Neural progenitor cell (in vitro differentiated cells): ENCODE measurements at regions not wholly inside any gene's neighbourhood (a gene's known extent, or its start where the extent isn't known, plus 50 kb on each side); places are given as distances from the start of the nearest gene placed in this dataset.

ENCODE experiments used
- DNase-seq: peaks from one replicate; pipeline ENCODE4 v3.0.0-alpha.2; 2016; ENCODE audit warnings: low spot score
- H2AFZ ChIP-seq: fragments of 200-600 bp; sonication (generic); replicated peaks from 2 replicates; pipeline ENCODE4 v1.6.1; 2016; ENCODE audit warnings: antibody characterized with exemption
- H3F3A ChIP-seq: fragments of 200-600 bp; sonication (generic); 2 replicates; pipeline ENCODE4 v1.6.1; 2016; ENCODE audit warnings: antibody characterized with exemption, low read depth
- H3K27ac ChIP-seq: fragments of 200-600 bp; sonication (generic); 2 replicates; pipeline ENCODE4 v1.5.1; 2016; ENCODE audit warnings: mild to moderate bottlenecking
- H3K27me3 ChIP-seq: fragments of 200-600 bp; sonication (generic); 2 replicates; pipeline ENCODE4 v1.6.1; 2016; ENCODE audit warnings: mild to moderate bottlenecking, moderate library complexity
- H3K36me3 ChIP-seq: fragments of 200-600 bp; sonication (generic); 2 replicates; pipeline ENCODE4 v1.5.1; 2016
- H3K4me1 ChIP-seq: fragments of 200-600 bp; sonication (generic); 2 replicates; pipeline ENCODE4 v1.6.1; 2016; ENCODE audit warnings: mixed run types
- H3K4me2 ChIP-seq: fragments of 200-600 bp; sonication (generic); 2 replicates; pipeline ENCODE4 v1.6.1; 2016
- H3K4me3 ChIP-seq: fragments of 200-600 bp; sonication (generic); 2 replicates; pipeline ENCODE4 v1.5.1; 2016
- H3K79me2 ChIP-seq: fragments of 200-600 bp; sonication (generic); 2 replicates; pipeline ENCODE4 v1.6.1; 2016; ENCODE audit warnings: low read depth
- H3K9ac ChIP-seq: fragments of 200-600 bp; sonication (generic); 2 replicates; pipeline ENCODE4 v1.6.1; 2016
- H3K9me3 ChIP-seq: fragments of 200-600 bp; sonication (generic); 2 replicates; pipeline ENCODE4 v1.5.1; 2016; ENCODE audit warnings: low read depth
- H4K20me1 ChIP-seq: fragments of 200-600 bp; sonication (generic); 2 replicates; pipeline ENCODE4 v1.6.1; 2016; ENCODE audit warnings: low read depth
- H3K27ac Mint-ChIP-seq: 3 replicates; pipeline ENCODE4 v1.8.0; 2021; ENCODE audit warnings: mixed read lengths
- H3K27me3 Mint-ChIP-seq: 2 replicates; pipeline ENCODE4 v1.8.0; 2022; ENCODE audit warnings: low read depth, mild to moderate bottlenecking, inconsistent platforms, moderate library complexity, mixed read lengths; ENCODE audit not compliant: insufficient read depth
- H3K36me3 Mint-ChIP-seq: 3 replicates; pipeline ENCODE4 v1.8.0; 2021; ENCODE audit warnings: mixed read lengths
- H3K4me1 Mint-ChIP-seq: 3 replicates; pipeline ENCODE4 v1.8.0; 2021; ENCODE audit warnings: mixed read lengths
- H3K4me3 Mint-ChIP-seq: 3 replicates; pipeline ENCODE4 v1.8.0; 2021; ENCODE audit warnings: mild to moderate bottlenecking, moderate library complexity, mixed read lengths
- H3K9me3 Mint-ChIP-seq: 3 replicates; pipeline ENCODE4 v1.8.0; 2020; ENCODE audit warnings: mixed read lengths
- EZH2 ChIP-seq: fragments of 200-600 bp; sonication (generic); IDR thresholded peaks from 2 replicates; pipeline ENCODE4 v1.6.1; 2017; ENCODE audit warnings: antibody characterized with exemption, mild to moderate bottlenecking, moderate library complexity
- EZH2phosphoT487 ChIP-seq: fragments of 200-600 bp; sonication (generic); IDR thresholded peaks from 2 replicates; pipeline ENCODE4 v1.6.1; 2017; ENCODE audit warnings: antibody characterized with exemption
- TF ChIP-seq, protein P1 (sequence below): fragments of 200-600 bp; sonication (generic); IDR thresholded peaks from 2 replicates; pipeline ENCODE4 v1.5.1; 2017; ENCODE audit warnings: antibody characterized with exemption, mild to moderate bottlenecking

DNA sequence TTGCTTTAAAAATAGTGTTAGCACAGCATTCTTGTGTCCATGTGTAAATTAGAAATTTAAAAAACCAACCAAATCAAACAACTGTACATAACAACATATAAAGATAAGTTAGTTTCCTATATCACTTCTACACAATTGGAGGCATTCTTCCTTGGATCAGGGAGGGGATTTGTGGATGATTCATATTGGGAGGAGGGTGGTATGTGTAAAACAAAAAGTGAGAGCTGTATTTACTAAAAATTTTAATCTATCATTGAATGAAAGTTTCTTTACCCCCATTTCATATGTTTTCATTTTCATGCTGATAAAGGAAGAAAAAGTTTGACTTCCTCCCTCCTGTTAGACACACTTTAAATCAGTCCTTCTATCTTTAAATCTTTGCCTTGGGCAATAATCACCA, 325.0 kb downstream of the SATB1 start:
- H3K4me2 ChIP-seq = no peak overlapping the region
- Mint-ChIP-seq H3K36me3 (no peaks in the 10 kb centered on the region), H3K9me3 (peaks cover 6% of the 10 kb centered on the region), H3K27ac (no peak overlapping the region), H3K4me1 (no peaks in the 10 kb centered on the region), H3K4me3 (no peak overlapping the region), H3K27me3 (no peaks in the 10 kb centered on the region)
- H3K4me3 ChIP-seq = no peak overlapping the region
- no peaks in the 10 kb centered on the region for H3K27me3 ChIP-seq
- no peaks in the 10 kb centered on the region for H3K9me3 ChIP-seq
- no peak overlapping the region for H3K27ac ChIP-seq
- H3K4me1 ChIP-seq = no peaks in the 10 kb centered on the region
- no peaks in the 10 kb centered on the region for H4K20me1 ChIP-seq
- H2AFZ ChIP-seq = no peak overlapping the region
- no peaks in the 10 kb centered on the region for H3F3A ChIP-seq
- TF ChIP-seq, protein P1, sequence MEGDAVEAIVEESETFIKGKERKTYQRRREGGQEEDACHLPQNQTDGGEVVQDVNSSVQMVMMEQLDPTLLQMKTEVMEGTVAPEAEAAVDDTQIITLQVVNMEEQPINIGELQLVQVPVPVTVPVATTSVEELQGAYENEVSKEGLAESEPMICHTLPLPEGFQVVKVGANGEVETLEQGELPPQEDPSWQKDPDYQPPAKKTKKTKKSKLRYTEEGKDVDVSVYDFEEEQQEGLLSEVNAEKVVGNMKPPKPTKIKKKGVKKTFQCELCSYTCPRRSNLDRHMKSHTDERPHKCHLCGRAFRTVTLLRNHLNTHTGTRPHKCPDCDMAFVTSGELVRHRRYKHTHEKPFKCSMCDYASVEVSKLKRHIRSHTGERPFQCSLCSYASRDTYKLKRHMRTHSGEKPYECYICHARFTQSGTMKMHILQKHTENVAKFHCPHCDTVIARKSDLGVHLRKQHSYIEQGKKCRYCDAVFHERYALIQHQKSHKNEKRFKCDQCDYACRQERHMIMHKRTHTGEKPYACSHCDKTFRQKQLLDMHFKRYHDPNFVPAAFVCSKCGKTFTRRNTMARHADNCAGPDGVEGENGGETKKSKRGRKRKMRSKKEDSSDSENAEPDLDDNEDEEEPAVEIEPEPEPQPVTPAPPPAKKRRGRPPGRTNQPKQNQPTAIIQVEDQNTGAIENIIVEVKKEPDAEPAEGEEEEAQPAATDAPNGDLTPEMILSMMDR = no peak
- no peak for TF ChIP-seq EZH2
- TF ChIP-seq EZH2phosphoT487 = no peak
- H3K36me3 ChIP-seq = no peaks in the 10 kb centered on the region
- no peak for DNase-seq
- H3K9ac ChIP-seq = no peak overlapping the region
- H3K79me2 ChIP-seq = no peaks in the 10 kb centered on the region

- Histone ChIP-seq H3K27me3 (no peaks in the 10 kb centered on the region), H3K4me1 (no peaks in the 10 kb centered on the region), H3F3A (no peaks in the 10 kb centered on the region), H2AFZ (no peak overlapping the region), H3K9me3 (no peaks in the 10 kb centered on the region), H3K4me2 (no peak overlapping the region), H3K27ac (no peak overlapping the region), H4K20me1 (no peaks in the 10 kb centered on the region), H3K36me3 (no peaks in the 10 kb centered on the region), H3K4me3 (no peak overlapping the region), H3K9ac (no peak overlapping the region), H3K79me2 (no peaks in the 10 kb centered on the region)
- TF ChIP-seq EZH2 = no peak
- no peak for TF ChIP-seq EZH2phosphoT487
- TF ChIP-seq, protein P1 = no peak
- Mint-ChIP-seq H3K27ac (no peak overlapping the region), H3K27me3 (no peaks in the 10 kb centered on the region), H3K36me3 (no peaks in the 10 kb centered on the region), H3K4me3 (no peak overlapping the region), H3K4me1 (no peaks in the 10 kb centered on the region), H3K9me3 (peaks cover 6% of the 10 kb centered on the region)
- DNase-seq = no peak
Observed at GRCh38 chr3:18099611-18100010, 325.5 kb downstream of the SATB1 start.

GRCh38 chr3:18098960-18099587, 326.1 kb downstream of the SATB1 start:
- Histone ChIP-seq H3K4me3 (no peak overlapping the region), H2AFZ (no peak overlapping the region), H3K27me3 (no peaks in the 10 kb centered on the region), H3K9ac (no peak overlapping the region), H3F3A (no peaks in the 10 kb centered on the region), H3K4me1 (no peaks in the 10 kb centered on the region), H3K36me3 (no peaks in the 10 kb centered on the region), H3K27ac (no peak overlapping the region), H3K79me2 (no peaks in the 10 kb centered on the region), H3K4me2 (no peak overlapping the region), H3K9me3 (no peaks in the 10 kb centered on the region), H4K20me1 (no peaks in the 10 kb centered on the region)
- H3K27me3 Mint-ChIP-seq = no peaks in the 10 kb centered on the region
- TF ChIP-seq EZH2phosphoT487 = no peak
- no peak for TF ChIP-seq EZH2
- TF ChIP-seq, protein P1 = no peak
- no peak overlapping the region for H3K4me3 Mint-ChIP-seq
- DNase-seq = no peak
- H3K27ac Mint-ChIP-seq = no peak overlapping the region
- no peaks in the 10 kb centered on the region for H3K36me3 Mint-ChIP-seq
- peaks cover 6% of the 10 kb centered on the region for H3K9me3 Mint-ChIP-seq
- H3K4me1 Mint-ChIP-seq = no peaks in the 10 kb centered on the region
